ENCODE measurements at regions not wholly inside any gene's neighbourhood (a gene's known extent, or its start where the extent isn't known, plus 50 kb on each side); places are given as distances from the start of the nearest gene placed in this dataset.

GRCh38 chr11:96523656-96524055 is 133.8 kb downstream of the JRKL start (continued):
- TF ChIP-seq ZNF331 (CRISPR knock-in tag; IDR thresholded peaks at IDR 0.05; ENCODE audit: low read depth) = no peak
- no peak for TF ChIP-seq REST (IDR thresholded peaks at IDR 0.05; ENCODE audit: unreplicated experiment)
- TF ChIP-seq CREB1 (CRISPR knock-in tag; IDR thresholded peaks at IDR 0.05; ENCODE audit: low read depth) = no peak
- TF ChIP-seq EZH2phosphoT487 (IDR thresholded peaks at IDR 0.05; ENCODE audit: unreplicated experiment) = no peak

GRCh38 chr11:96524475-96524874 is 134.7 kb downstream of the JRKL start:
- Mint-ChIP-seq H3K4me1 (no peaks in the 10 kb centered on the region; the same call in 2 of the 3 replicates), H3K27me3 (ENCODE audit: insufficient read depth, low read depth, poor library complexity) (no peaks in the 10 kb centered on the region), H3K27ac (no peak overlapping the region), H3K36me3 (ENCODE audit: low read depth) (peaks cover 4% of the 10 kb centered on the region; the same call in 1 of the 3 replicates), H3K9me3 (peaks cover 13% of the 10 kb centered on the region; the same call in 2 of the 3 replicates), H3K4me3 (no peak overlapping the region)
- Histone ChIP-seq H3K4me2 (no peak overlapping the region), H3K9me2 (ENCODE audit: insufficient read depth) (peaks cover 4% of the 10 kb centered on the region; the same call in 1 of the 2 replicates), H4K20me1 (replicated peaks; ENCODE audit: insufficient read depth) (no peaks in the 10 kb centered on the region), H3K27me3 (ENCODE audit: insufficient read depth) (no peaks in the 10 kb centered on the region), H3K79me2 (replicated peaks; ENCODE audit: insufficient read depth) (no peaks in the 10 kb centered on the region), H3K36me3 (ENCODE audit: insufficient read depth) (no peaks in the 10 kb centered on the region), H2AFZ (no peak overlapping the region), H3K4me1 (ENCODE audit: insufficient read depth) (no peaks in the 10 kb centered on the region), H3F3A (replicated peaks; ENCODE audit: low read depth) (no peaks in the 10 kb centered on the region), H3K4me3 (no peak overlapping the region), H3K27ac (ENCODE audit: low read depth) (no peak overlapping the region)
- peak in 1 of 2 experiments; percentile 28; a peak in 1 of 4 replicates for TF ChIP-seq CTCF (conservative IDR thresholded peaks at IDR 0.05; ENCODE audit: low read depth in 2 of 2)
- no peak for TF ChIP-seq ZNF114 (CRISPR knock-in tag; IDR thresholded peaks at IDR 0.05)
- TF ChIP-seq CREB1 (CRISPR knock-in tag; IDR thresholded peaks at IDR 0.05; ENCODE audit: low read depth) = no peak
- no peak for TF ChIP-seq NANOG (IDR thresholded peaks at IDR 0.05; ENCODE audit: borderline replicate concordance)
- TF ChIP-seq POLR2AphosphoS5 (IDR thresholded peaks at IDR 0.05; ENCODE audit: low read depth) = no peak
- DNase-seq (ENCODE audit: low spot score) (no peak), ATAC-seq (no peak)

GRCh38 chr11:96530473-96530872 is 140.7 kb downstream of the JRKL start:
- H3K36me3 Mint-ChIP-seq (ENCODE audit: low read depth) = peaks cover 4% of the 10 kb centered on the region; the same call in 1 of the 3 replicates
- Histone ChIP-seq H3K4me2 (no peak overlapping the region), H3K27ac (ENCODE audit: low read depth) (no peak overlapping the region), H3K9me2 (ENCODE audit: insufficient read depth) (0 out of 2 replicates have a peak, but pooled peaks cover 2% of the 10 kb centered on the region), H2AFZ (no peak overlapping the region), H3K4me3 (no peak overlapping the region), H3K4me1 (ENCODE audit: insufficient read depth) (no peaks in the 10 kb centered on the region), H4K20me1 (replicated peaks; ENCODE audit: insufficient read depth) (no peaks in the 10 kb centered on the region), H3F3A (replicated peaks; ENCODE audit: low read depth) (no peaks in the 10 kb centered on the region), H3K27me3 (ENCODE audit: insufficient read depth) (no peaks in the 10 kb centered on the region), H3K36me3 (ENCODE audit: insufficient read depth) (no peaks in the 10 kb centered on the region), H3K79me2 (replicated peaks; ENCODE audit: insufficient read depth) (no peaks in the 10 kb centered on the region)
- no peaks in the 10 kb centered on the region for H3K4me1 Mint-ChIP-seq
- no peak overlapping the region for H3K4me3 Mint-ChIP-seq
- DNase-seq (ENCODE audit: low spot score) (no peak), ATAC-seq (no peak)
- no peaks in the 10 kb centered on the region for H3K27me3 Mint-ChIP-seq (ENCODE audit: insufficient read depth, low read depth, poor library complexity)
- H3K27ac Mint-ChIP-seq = no peak overlapping the region
- H3K9me3 Mint-ChIP-seq = peaks cover 13% of the 10 kb centered on the region; the same call in 2 of the 3 replicates
- TF ChIP-seq ETS1 (IDR thresholded peaks at IDR 0.05) = no peak

Data from GM23338 (cell line).